ENCODE measurements at regions not wholly inside any gene's neighbourhood (a gene's known extent, or its start where the extent isn't known, plus 50 kb on each side); places are given as distances from the start of the nearest gene placed in this dataset.

GRCh38 chr16:8200839-8201238 is 389.5 kb downstream of the TMEM114 start:
- H3K4me1 Mint-ChIP-seq = no peaks in the 10 kb centered on the region
- no peak for DNase-seq
- no peak for ATAC-seq
- no peaks in the 10 kb centered on the region for H3K36me3 Mint-ChIP-seq
- no peak overlapping the region for H3K4me3 ChIP-seq (ENCODE audit: low read length)
- TF ChIP-seq CTCF (IDR thresholded peaks at IDR 0.05) = no peak
- H3K27ac Mint-ChIP-seq = no peak overlapping the region
- no peak overlapping the region for H3K4me3 Mint-ChIP-seq
- peaks cover 4 to 6% of the 10 kb centered on the region in 2 donors for H3K9me3 Mint-ChIP-seq
- H3K4me1 ChIP-seq (ENCODE audit: control insufficient read depth, insufficient read depth, low read length) = no peaks in the 10 kb centered on the region
- no peaks in the 10 kb centered on the region for H3K36me3 ChIP-seq (ENCODE audit: control insufficient read depth, insufficient read depth, low read length)
- no peaks in the 10 kb centered on the region for H3K27me3 ChIP-seq (ENCODE audit: control insufficient read depth, insufficient read depth, low read length)
- H3K27me3 Mint-ChIP-seq (ENCODE audit: low read depth in 2 of 2) = no peaks in the 10 kb centered on the region
- intact Hi-C loops (cut with micrococcal nuclease) = no loop called here
- no peaks in the 10 kb centered on the region for H3K9me3 ChIP-seq (ENCODE audit: control insufficient read depth, insufficient read depth, low read length)
- H3K27ac ChIP-seq (ENCODE audit: low read length) = no peak overlapping the region
- 70% methylated on average over 2 of the region's 2 CpGs for WGBS (ENCODE audit: insufficient coverage)

GRCh38 chr16:8199390-8199789 is 390.9 kb downstream of the TMEM114 start:
- DNase-seq (no peak), ATAC-seq (no peak)
- no peak for TF ChIP-seq CTCF (IDR thresholded peaks at IDR 0.05)
- Histone ChIP-seq H3K36me3 (ENCODE audit: control insufficient read depth, insufficient read depth, low read length) (no peaks in the 10 kb centered on the region), H3K27ac (ENCODE audit: low read length) (no peak overlapping the region), H3K4me3 (ENCODE audit: low read length) (no peak overlapping the region), H3K27me3 (ENCODE audit: control insufficient read depth, insufficient read depth, low read length) (no peaks in the 10 kb centered on the region), H3K4me1 (ENCODE audit: control insufficient read depth, insufficient read depth, low read length) (no peaks in the 10 kb centered on the region), H3K9me3 (ENCODE audit: control insufficient read depth, insufficient read depth, low read length) (no peaks in the 10 kb centered on the region)
- intact Hi-C loops (cut with micrococcal nuclease) = no loop called here
- Mint-ChIP-seq H3K27ac (no peak overlapping the region), H3K9me3 (peaks cover 6 to 8% of the 10 kb centered on the region in 2 donors), H3K36me3 (no peaks in the 10 kb centered on the region), H3K4me1 (no peaks in the 10 kb centered on the region), H3K27me3 (ENCODE audit: low read depth in 2 of 2) (no peaks in the 10 kb centered on the region), H3K4me3 (no peak overlapping the region)
- 54% methylated on average over 5 of the region's 5 CpGs for WGBS (ENCODE audit: insufficient coverage)

- no peak for DNase-seq
- no peaks in the 10 kb centered on the region for H3K27me3 ChIP-seq (ENCODE audit: control insufficient read depth, insufficient read depth, low read length)
- H3K9me3 ChIP-seq (ENCODE audit: control insufficient read depth, insufficient read depth, low read length) = no peaks in the 10 kb centered on the region
- H3K27ac ChIP-seq (ENCODE audit: low read length) = no peak overlapping the region
- TF ChIP-seq CTCF (IDR thresholded peaks at IDR 0.05) = no peak
- 10% methylated on average over 1 of the region's 2 CpGs for WGBS (ENCODE audit: insufficient coverage)
- H3K4me3 ChIP-seq (ENCODE audit: low read length) = no peak overlapping the region
- H3K4me1 Mint-ChIP-seq = no peaks in the 10 kb centered on the region
- peaks cover 3 to 9% of the 10 kb centered on the region in 2 donors for H3K9me3 Mint-ChIP-seq
- no peaks in the 10 kb centered on the region for H3K27me3 Mint-ChIP-seq (ENCODE audit: low read depth in 2 of 2)
- intact Hi-C loops (cut with micrococcal nuclease) = no loop called here
- no peaks in the 10 kb centered on the region for H3K36me3 ChIP-seq (ENCODE audit: control insufficient read depth, insufficient read depth, low read length)
- no peak overlapping the region for H3K27ac Mint-ChIP-seq
- no peaks in the 10 kb centered on the region for H3K36me3 Mint-ChIP-seq
- no peak overlapping the region for H3K4me3 Mint-ChIP-seq
- no peaks in the 10 kb centered on the region for H3K4me1 ChIP-seq (ENCODE audit: control insufficient read depth, insufficient read depth, low read length)
- ATAC-seq = no peak
These were observed 395.5 kb downstream of the TMEM114 start for GRCh38 chr16:8194794-8195193.

- no peak overlapping the region for H3K4me3 ChIP-seq (ENCODE audit: low read length)
- ATAC-seq (no peak), DNase-seq (no peak)
- no peaks in the 10 kb centered on the region for H3K4me1 ChIP-seq (ENCODE audit: control insufficient read depth, insufficient read depth, low read length)
- Mint-ChIP-seq H3K4me3 (no peak overlapping the region), H3K4me1 (no peaks in the 10 kb centered on the region), H3K9me3 (peaks cover 3 to 10% of the 10 kb centered on the region in 2 donors), H3K27me3 (ENCODE audit: low read depth in 2 of 2) (no peaks in the 10 kb centered on the region), H3K27ac (no peak overlapping the region), H3K36me3 (no peaks in the 10 kb centered on the region)
- no peak overlapping the region for H3K27ac ChIP-seq (ENCODE audit: low read length)
- H3K27me3 ChIP-seq (ENCODE audit: control insufficient read depth, insufficient read depth, low read length) = no peaks in the 10 kb centered on the region
- H3K9me3 ChIP-seq (ENCODE audit: control insufficient read depth, insufficient read depth, low read length) = no peaks in the 10 kb centered on the region
- intact Hi-C loops (cut with micrococcal nuclease) = no loop called here
- WGBS (ENCODE audit: insufficient coverage) = 97% methylated on average over 4 of the region's 8 CpGs
- no peak for TF ChIP-seq CTCF (IDR thresholded peaks at IDR 0.05)
- H3K36me3 ChIP-seq (ENCODE audit: control insufficient read depth, insufficient read depth, low read length) = no peaks in the 10 kb centered on the region
These were observed 401.5 kb downstream of the TMEM114 start for GRCh38 chr16:8188841-8189240.

All from natural killer cell (primary cell).